ENCODE measurements at regions not wholly inside any gene's neighbourhood (a gene's known extent, or its start where the extent isn't known, plus 50 kb on each side); places are given as distances from the start of the nearest gene placed in this dataset.
"Not testable (repeated sequence)": the region's sequence is repeated elsewhere in the genome, so short reads cannot be mapped to it uniquely, and the experiment has no call there.

- no peak overlapping the region for H3K4me3 ChIP-seq (ENCODE audit: low read depth, low read length)
- no peak for TF ChIP-seq CTCF (IDR thresholded peaks at IDR 0.05; ENCODE audit: control insufficient read depth, extremely low read depth, insufficient read depth)
- DNase-seq (ENCODE audit: low read depth): no peak
Observed at GRCh38 chr6:27023664-27024063, 223.8 kb upstream of the PRSS16 start.

- no peak for DNase-seq (ENCODE audit: low read depth)
- no peak for TF ChIP-seq CTCF (IDR thresholded peaks at IDR 0.05; ENCODE audit: control insufficient read depth, extremely low read depth, insufficient read depth)
- H3K4me3 ChIP-seq (ENCODE audit: low read depth, low read length): no peak overlapping the region
Observed at GRCh38 chr6:27025351-27025750, 222.2 kb upstream of the PRSS16 start.

- no peak for TF ChIP-seq CTCF (IDR thresholded peaks at IDR 0.05; ENCODE audit: control insufficient read depth, extremely low read depth, insufficient read depth)
- no peak overlapping the region for H3K4me3 ChIP-seq (ENCODE audit: low read depth, low read length)
- DNase-seq (ENCODE audit: low read depth): no peak
Observed at GRCh38 chr6:27026361-27026760, 221.1 kb upstream of the PRSS16 start.

GRCh38 chr6:27031302-27031701 is 216.2 kb upstream of the PRSS16 start:
- TF ChIP-seq CTCF (IDR thresholded peaks at IDR 0.05; ENCODE audit: control insufficient read depth, extremely low read depth, insufficient read depth): no peak
- H3K4me3 ChIP-seq (ENCODE audit: low read depth, low read length): no peak overlapping the region
- no peak for DNase-seq (ENCODE audit: low read depth)

GRCh38 chr6:27038498-27038897 is 209.0 kb upstream of the PRSS16 start:
- no peak overlapping the region for H3K4me3 ChIP-seq (ENCODE audit: low read depth, low read length)
- no peak for TF ChIP-seq CTCF (IDR thresholded peaks at IDR 0.05; ENCODE audit: control insufficient read depth, extremely low read depth, insufficient read depth)

GRCh38 chr6:27040244-27041042 is 207.1 kb upstream of the PRSS16 start:
- H3K4me3 ChIP-seq (ENCODE audit: low read depth, low read length): no peak overlapping the region
- DNase-seq (ENCODE audit: low read depth): no peak
- TF ChIP-seq CTCF (IDR thresholded peaks at IDR 0.05; ENCODE audit: control insufficient read depth, extremely low read depth, insufficient read depth): no peak

More at GRCh38 chr6:27038498-27038897, 209.0 kb upstream of the PRSS16 start:
- no peak for DNase-seq (ENCODE audit: low read depth)

GRCh38 chr6:27043244-27043643 is 204.3 kb upstream of the PRSS16 start:
- no peak for TF ChIP-seq CTCF (IDR thresholded peaks at IDR 0.05; ENCODE audit: control insufficient read depth, extremely low read depth, insufficient read depth)
- H3K4me3 ChIP-seq (ENCODE audit: low read depth, low read length): no peak overlapping the region
- DNase-seq (ENCODE audit: low read depth): no peak

GRCh38 chr6:27045131-27045530 is 202.4 kb upstream of the PRSS16 start:
- not testable (repeated sequence) for DNase-seq (ENCODE audit: low read depth); H3K4me3 ChIP-seq (ENCODE audit: low read depth, low read length)

GRCh38 chr6:27047725-27048124 is 199.8 kb upstream of the PRSS16 start:
- DNase-seq (ENCODE audit: low read depth); H3K4me3 ChIP-seq (ENCODE audit: low read depth, low read length): not testable (repeated sequence)
